ENCODE measurements at regions not wholly inside any gene's neighbourhood (a gene's known extent, or its start where the extent isn't known, plus 50 kb on each side); places are given as distances from the start of the nearest gene placed in this dataset.

DNA sequence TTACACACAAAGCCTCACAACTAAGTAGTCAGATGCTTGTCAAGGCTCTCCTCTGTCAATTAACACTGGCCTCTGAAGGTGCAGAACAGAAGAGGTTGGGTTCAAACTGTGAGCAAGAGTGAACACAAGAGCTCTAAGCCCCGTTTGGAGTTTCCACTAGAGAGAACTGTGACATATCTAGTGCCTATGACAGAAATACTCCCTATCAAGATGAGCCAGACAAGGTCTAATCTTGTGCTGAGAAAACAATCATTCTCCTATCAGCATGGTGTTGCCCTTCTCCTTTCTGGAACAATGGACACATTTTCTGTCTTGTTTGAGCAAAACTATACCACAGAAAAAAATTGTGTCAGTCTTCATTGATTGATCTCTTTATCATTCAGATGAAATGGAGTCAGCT lies 62.4 kb upstream of the CCDC71L start:
- Histone ChIP-seq H4K20me1 (ENCODE audit: insufficient read depth, poor library complexity, severe bottlenecking) (no peaks in the 10 kb centered on the region), H3K36me3 (replicated peaks; ENCODE audit: insufficient read depth, low read depth) (no peaks in the 10 kb centered on the region), H3K4me3 (no peak overlapping the region), H3K9me2 (replicated peaks; ENCODE audit: insufficient read depth) (no peaks in the 10 kb centered on the region), H3K27me3 (no peaks in the 10 kb centered on the region), H3K27ac (no peak overlapping the region), H3K79me2 (no peaks in the 10 kb centered on the region), H3K4me2 (no peak overlapping the region), H3K9me3 (ENCODE audit: low read depth) (no peaks in the 10 kb centered on the region), H3K4me1 (ENCODE audit: insufficient read depth) (no peaks in the 10 kb centered on the region), H2AFZ (no peak overlapping the region)
- 30% methylated on average over 1 of the region's 1 CpG for WGBS (ENCODE audit: low lambda C conversion rate, missing lambda C conversion rate)
- TF ChIP-seq EZH2 (IDR thresholded peaks at IDR 0.05; ENCODE audit: borderline replicate concordance), result no peak
- no peak for TF ChIP-seq EZH2phosphoT487 (IDR thresholded peaks at IDR 0.05; ENCODE audit: low read depth, severe bottlenecking, unreplicated experiment)
- TF ChIP-seq, protein P1, sequence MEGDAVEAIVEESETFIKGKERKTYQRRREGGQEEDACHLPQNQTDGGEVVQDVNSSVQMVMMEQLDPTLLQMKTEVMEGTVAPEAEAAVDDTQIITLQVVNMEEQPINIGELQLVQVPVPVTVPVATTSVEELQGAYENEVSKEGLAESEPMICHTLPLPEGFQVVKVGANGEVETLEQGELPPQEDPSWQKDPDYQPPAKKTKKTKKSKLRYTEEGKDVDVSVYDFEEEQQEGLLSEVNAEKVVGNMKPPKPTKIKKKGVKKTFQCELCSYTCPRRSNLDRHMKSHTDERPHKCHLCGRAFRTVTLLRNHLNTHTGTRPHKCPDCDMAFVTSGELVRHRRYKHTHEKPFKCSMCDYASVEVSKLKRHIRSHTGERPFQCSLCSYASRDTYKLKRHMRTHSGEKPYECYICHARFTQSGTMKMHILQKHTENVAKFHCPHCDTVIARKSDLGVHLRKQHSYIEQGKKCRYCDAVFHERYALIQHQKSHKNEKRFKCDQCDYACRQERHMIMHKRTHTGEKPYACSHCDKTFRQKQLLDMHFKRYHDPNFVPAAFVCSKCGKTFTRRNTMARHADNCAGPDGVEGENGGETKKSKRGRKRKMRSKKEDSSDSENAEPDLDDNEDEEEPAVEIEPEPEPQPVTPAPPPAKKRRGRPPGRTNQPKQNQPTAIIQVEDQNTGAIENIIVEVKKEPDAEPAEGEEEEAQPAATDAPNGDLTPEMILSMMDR (IDR thresholded peaks at IDR 0.05; ENCODE audit: poor library complexity), result no peak
- DNase-seq (ENCODE audit: low spot score), result no peak

GRCh38 chr7:106729720-106730385 lies 68.9 kb upstream of the CCDC71L start:
- no peak overlapping the region for H3K4me3 ChIP-seq
- DNase-seq (ENCODE audit: low spot score), result no peak
- H3K36me3 ChIP-seq (replicated peaks; ENCODE audit: insufficient read depth, low read depth), result no peaks in the 10 kb centered on the region
- TF ChIP-seq EZH2phosphoT487 (IDR thresholded peaks at IDR 0.05; ENCODE audit: low read depth, severe bottlenecking, unreplicated experiment) (no peak), EZH2 (IDR thresholded peaks at IDR 0.05; ENCODE audit: borderline replicate concordance) (no peak)
- TF ChIP-seq, protein P1 (IDR thresholded peaks at IDR 0.05; ENCODE audit: poor library complexity), result no peak
- H4K20me1 ChIP-seq (ENCODE audit: insufficient read depth, poor library complexity, severe bottlenecking), result no peaks in the 10 kb centered on the region
- no peak overlapping the region for H3K27ac ChIP-seq
- H3K9me2 ChIP-seq (replicated peaks; ENCODE audit: insufficient read depth), result no peaks in the 10 kb centered on the region
- H3K4me2 ChIP-seq, result no peak overlapping the region
- no peaks in the 10 kb centered on the region for H3K79me2 ChIP-seq
- 88% methylated on average over 2 of the region's 2 CpGs for WGBS (ENCODE audit: low lambda C conversion rate, missing lambda C conversion rate)
- H3K9me3 ChIP-seq (ENCODE audit: low read depth), result no peaks in the 10 kb centered on the region
- no peak overlapping the region for H2AFZ ChIP-seq
- H3K4me1 ChIP-seq (ENCODE audit: insufficient read depth), result no peaks in the 10 kb centered on the region
- H3K27me3 ChIP-seq, result no peaks in the 10 kb centered on the region

DNA sequence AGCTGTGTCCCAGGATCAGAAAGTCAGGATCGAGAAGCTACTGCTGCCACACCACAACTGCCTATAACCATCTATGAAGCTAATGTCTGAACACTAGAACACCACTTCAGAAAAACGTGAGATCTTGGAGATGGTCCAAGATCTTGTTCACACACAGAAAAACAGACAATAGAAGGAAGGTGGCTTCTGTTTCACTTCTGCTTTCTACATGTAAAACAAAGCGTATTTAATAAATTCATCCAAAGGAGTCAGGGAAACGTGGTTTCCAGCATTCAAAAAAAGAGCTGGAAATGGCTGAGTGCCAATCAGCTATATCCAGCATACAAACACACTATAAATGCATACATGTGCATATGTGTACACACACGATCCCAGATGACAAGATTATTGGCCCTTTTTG lies 70.2 kb upstream of the CCDC71L start:
- Histone ChIP-seq H2AFZ (no peak overlapping the region), H3K4me2 (no peak overlapping the region), H3K4me3 (no peak overlapping the region), H4K20me1 (ENCODE audit: insufficient read depth, poor library complexity, severe bottlenecking) (no peaks in the 10 kb centered on the region), H3K79me2 (no peaks in the 10 kb centered on the region), H3K9me3 (ENCODE audit: low read depth) (no peaks in the 10 kb centered on the region), H3K4me1 (ENCODE audit: insufficient read depth) (no peaks in the 10 kb centered on the region), H3K27ac (no peak overlapping the region), H3K27me3 (no peaks in the 10 kb centered on the region), H3K36me3 (replicated peaks; ENCODE audit: insufficient read depth, low read depth) (no peaks in the 10 kb centered on the region), H3K9me2 (replicated peaks; ENCODE audit: insufficient read depth) (no peaks in the 10 kb centered on the region)
- WGBS (ENCODE audit: low lambda C conversion rate, missing lambda C conversion rate), result 69% methylated on average over 5 of the region's 5 CpGs
- no peak for DNase-seq (ENCODE audit: low spot score)
- TF ChIP-seq EZH2 (IDR thresholded peaks at IDR 0.05; ENCODE audit: borderline replicate concordance) (no peak), EZH2phosphoT487 (IDR thresholded peaks at IDR 0.05; ENCODE audit: low read depth, severe bottlenecking, unreplicated experiment) (no peak)
- TF ChIP-seq, protein P1 (IDR thresholded peaks at IDR 0.05; ENCODE audit: poor library complexity), result no peak
